SW 1271 (cell line): ENCODE measurements at regions not wholly inside any gene's neighbourhood (a gene's known extent, or its start where the extent isn't known, plus 50 kb on each side); places are given as distances from the start of the nearest gene placed in this dataset.

Experiments
- DNase-seq, 2 experiments: peaks; one replicate each; lab custom pipeline; 2025; lab: John Stamatoyannopoulos, UW

DNA sequence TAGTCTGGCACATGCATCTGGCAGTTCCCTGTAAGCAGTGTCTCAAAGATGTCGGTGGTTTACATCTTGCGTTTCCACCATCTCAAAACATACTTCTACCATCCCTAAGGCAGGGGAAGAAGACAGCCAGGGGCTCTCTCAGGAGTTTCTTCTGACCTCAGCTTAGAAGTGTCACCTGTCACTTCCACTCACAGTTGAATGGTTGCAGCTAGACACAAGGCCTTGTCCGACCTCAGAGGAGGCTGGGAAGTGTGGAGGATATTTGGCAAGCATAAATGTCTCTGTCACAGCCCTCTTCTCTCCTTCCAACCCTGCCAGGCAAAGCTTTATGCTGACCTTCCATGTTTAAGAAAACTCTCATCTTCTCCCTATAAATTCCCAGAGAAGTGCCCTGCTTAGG is 193.3 kb downstream of the HERPUD2 start:
- DNase-seq: no peak

DNA sequence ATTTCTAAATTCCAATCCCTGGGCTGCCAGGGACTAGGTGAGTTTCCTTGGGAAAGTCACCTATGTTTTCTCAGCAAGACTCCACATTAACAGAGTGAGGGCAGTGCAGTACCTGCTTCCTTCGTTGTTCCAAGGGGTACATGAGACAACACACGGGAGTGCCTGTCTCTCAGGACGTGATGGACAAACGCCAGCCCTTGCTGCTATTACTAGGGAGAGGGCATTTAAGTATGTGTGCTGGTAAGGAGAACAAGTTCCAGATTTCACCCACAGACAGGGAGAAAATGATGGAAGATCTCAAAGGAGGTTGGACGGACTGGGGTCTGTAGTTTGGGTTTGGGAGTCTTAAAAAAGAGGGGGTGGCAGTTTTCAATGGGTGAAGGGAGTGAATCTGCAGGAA is 195.7 kb downstream of the HERPUD2 start:
- DNase-seq: no peak

DNA sequence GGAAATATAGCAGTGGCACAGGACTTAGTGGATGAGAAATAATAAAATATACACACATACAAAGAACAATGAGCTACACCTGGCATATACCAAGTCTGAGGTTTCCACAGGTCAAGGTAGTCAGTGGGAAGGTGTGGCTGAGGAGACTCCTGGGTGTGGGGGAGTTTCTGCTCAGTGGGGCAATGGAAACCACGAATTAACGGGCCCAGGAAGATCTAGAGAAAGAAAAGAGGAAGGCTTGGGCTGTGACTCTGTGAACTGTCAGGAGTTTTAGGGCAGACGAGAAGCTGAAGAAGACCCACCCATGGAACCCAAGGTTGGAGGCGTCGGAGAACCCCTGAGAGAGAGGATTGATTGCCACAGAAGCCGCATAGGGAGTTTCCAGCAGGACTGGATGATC is 196.5 kb downstream of the HERPUD2 start:
- DNase-seq: no peak

DNA sequence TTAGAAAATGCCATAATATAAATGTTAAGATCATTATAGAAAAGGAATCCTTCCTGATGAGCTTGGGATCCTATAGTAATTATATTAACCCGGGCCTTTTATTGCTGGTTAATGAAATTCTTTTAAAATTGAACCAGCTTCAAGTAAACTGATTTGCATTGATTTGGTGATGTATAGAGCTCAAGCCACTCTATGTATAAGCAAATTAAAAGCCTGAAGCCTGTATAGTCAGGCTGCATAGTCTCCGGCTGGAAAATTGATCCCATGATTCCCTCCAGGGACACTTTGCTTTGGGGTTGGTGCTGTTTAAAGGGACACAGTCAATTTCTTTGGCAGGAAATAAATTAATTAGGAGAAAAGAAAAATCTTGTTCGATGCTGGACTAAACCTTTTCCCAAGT is 199.1 kb downstream of the HERPUD2 start:
- no peak for DNase-seq

DNA sequence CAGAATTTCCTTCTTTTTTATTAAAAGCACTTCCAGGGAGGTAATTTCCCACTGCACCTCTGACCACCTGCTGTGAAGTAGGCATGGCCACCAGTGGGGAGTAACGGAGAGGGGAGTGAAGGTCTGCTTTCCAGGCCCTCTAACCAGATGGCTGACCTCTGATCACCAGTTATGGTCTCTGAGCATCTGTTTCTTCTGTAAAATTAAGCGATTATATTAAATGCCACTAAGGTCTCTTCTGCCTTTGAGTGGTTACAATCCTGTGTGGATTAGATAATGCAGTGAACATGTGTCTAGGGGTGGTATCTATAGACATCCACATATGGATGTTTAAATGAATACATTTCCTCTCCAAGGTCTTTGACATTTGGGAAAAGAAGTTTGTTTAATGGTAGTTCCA is 199.6 kb downstream of the HERPUD2 start:
- no peak for DNase-seq

DNA sequence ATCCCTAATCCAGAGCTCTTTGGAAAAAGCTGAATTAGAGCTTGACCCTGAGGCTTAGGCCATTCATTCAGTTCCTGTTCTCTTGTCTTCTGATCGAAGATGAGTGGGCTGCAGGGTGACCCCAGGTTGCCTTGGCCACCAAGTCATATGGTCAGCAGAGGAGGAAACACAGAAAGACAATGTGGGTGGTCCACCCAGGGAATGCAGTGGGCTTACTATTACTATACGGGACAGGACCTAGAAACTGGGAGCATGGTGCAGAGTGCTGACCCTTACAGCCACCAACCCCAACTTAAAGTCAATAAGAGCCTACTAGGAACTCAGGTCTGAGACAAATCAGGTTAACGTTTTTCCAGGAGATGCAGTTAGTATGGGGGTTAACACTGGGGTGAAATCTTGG is 200.5 kb downstream of the HERPUD2 start:
- no peak for DNase-seq

DNA sequence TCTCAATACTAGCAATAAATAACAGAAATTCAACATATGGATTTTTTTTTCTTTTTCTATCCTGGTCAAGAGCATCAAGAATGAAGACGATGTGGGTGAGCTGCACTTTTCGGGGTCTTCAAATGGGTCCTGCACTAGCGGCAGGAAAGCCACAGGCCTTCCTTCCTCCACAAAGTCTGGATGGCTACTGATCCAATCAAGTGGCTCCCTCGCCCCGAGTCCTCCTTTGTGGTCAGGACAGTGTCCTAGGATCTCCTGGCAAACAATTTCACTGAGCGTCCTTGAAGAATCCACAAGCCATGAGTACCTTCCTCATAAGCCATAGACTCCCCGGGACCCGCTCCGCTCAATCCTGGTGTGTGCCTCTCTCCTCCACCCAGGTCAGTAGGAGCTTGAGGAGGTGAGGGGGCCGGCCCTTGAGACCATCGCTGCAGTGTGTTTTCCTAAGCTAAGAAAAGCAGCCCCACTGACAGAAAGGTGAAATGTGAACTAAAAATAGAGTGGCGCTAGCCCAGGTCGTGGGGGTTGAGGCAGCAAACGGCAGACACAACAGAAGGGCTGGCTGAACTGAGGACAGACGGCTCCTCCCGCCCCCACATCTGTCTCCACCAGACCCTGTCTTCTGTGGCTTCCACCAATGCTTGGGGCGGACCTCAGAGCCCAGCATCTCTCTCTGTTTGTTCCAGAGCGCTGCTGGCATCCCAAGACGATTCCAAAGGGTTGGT is 202.3 kb downstream of the HERPUD2 start:
- no peak for DNase-seq

DNA sequence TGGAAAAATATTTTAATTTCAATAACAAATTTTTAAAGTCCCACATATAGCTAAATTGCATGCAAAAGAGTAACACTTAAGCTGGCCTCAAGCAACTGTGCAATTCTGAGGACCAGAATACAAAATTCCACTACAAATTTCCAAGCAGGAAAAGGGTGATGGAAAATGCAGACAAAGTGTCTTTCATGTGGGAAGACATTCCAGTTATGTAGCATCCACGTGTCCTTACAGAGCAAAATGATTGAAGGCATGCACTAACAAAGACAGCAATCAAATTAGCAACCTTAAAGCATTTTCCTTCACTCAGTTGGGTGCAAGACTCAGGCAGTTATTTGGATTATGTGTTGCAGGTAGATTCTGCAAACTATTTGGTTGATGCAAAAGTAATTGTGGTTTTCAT is 203.7 kb downstream of the HERPUD2 start:
- DNase-seq: no peak

DNA sequence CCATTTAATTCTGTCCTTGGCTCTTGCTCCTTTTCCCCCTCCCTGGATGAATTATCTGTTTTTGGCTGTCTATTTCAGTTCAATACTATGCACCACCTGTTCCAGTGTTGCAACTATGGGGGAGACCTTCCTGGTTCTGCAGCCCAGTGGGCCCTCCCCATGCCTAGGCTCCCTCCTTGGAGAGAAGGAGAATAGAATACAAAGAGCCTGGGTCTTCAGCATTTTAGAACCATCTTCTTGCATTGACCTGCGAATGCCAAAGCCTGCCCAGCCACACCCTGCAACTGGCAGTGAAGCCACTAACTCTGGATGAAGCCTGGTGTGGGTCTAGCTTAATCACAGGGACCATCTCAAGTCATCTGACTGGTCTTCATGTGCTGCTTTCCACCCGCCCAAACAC is 207.1 kb downstream of the HERPUD2 start:
- DNase-seq: no peak

DNA sequence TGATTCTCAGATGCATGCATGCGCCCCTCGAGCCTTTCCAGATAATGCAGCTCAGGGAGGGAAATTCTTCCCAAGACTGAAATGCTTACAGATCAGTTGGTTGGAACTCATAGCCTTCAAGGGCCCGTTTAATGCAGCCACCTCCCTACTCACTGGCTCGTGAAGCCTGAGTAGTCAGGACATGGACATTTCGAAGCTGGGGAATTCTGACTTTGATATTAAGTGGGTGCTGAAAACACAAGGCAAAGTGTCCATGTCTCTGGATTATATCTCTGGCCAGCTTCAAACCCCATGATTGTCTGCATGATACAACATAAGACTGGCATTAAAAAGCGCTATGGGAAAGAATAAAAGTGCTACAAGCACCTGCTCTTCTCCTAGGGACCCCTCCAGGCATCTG is 207.5 kb downstream of the HERPUD2 start:
- DNase-seq: no peak

DNA sequence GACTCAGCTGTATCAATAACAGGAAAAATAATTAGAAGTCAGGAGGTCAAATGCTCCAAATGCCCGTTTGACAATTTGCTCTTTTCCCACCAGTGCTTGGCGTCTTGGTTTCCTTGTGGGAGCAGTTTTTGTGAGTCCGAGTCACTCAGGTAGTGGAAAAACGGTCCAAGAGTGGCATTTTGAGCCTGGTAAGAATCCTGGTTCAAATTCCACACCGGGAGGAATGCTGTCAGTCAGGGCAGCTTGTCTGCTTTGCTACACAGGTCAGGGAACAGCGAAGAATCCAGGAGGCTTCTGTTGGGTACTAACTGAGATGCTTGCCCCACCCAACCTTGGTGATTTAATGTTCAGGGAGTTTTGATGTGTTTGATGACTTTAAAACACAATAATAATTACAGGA is 209.5 kb downstream of the HERPUD2 start:
- DNase-seq: no peak

DNA sequence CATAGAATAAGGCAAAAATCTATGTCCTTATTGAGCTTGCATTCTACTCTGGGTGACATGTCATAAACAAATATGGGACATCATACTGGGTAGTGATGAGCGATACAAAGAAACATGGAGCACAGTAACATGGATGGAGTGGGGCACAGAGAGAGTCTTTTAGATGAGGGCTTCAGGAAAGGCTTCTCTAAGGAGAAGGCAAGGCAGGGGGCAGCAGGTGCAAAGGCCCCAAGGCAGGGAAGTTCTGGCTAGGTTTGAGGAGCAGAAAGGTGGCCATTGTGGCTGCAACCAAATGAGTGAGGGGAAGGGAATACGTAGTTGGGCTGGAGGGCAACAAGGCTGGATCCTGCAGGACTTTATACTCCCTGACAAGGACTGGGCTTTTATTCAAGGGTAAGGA is 211.4 kb downstream of the HERPUD2 start:
- DNase-seq: no peak

DNA sequence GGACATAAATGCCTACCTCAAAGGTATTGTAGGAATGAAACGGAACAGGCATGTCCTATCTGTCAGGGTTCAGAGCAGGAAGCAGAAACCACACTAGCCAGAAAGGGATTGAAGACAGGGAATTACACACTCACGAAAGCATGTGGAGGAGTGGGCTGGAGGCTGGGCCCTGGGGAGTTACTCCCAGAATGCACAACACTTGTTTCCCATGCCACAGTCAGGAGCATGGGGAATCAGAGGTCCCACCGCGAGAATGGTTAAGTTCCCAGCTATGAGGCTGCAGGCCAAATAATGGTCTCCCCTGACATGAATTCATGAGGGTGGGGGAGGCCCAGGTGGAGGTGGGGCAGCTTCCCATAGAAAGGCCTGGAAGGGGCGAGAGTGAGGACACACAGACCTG is 212.7 kb downstream of the HERPUD2 start:
- DNase-seq: no peak

DNA sequence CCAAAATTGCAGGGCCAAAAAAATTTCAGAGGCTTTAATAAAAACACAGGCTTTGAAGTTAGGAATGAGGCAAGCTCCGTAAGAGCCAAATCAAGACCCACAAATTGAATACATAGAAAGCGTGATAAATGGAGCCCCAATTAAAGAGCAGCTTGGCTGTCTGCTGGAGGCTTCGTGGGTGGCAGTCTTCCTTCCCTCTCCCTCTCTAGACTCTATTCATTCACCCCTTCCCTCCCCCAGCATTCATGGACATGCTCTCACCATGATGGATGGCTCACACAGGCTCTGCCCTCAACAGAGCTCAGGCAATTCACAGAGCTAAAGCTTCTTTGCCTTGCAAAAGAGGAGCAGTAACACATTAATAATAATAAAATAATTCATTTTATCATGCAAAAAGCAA is 214.1 kb downstream of the HERPUD2 start:
- no peak for DNase-seq

DNA sequence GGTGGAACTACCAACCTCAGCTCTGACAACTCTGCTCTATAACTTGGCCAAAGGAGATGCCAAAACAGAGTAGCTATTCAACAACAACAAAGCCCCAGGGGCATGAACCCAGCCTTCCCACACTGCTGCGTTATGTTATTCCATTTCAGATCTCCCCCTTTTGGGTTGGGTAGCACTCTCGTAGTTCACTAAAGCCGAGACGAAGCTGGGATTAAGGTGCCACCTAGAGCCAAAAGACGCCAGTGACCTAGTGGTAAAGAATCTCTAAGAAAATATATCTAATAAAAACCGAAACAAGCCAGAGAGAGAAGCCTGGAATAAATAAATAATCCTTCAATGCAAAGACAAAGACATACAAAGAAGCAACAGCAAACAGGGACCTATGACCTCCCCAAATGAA is 217.3 kb downstream of the HERPUD2 start:
- DNase-seq: no peak

DNA sequence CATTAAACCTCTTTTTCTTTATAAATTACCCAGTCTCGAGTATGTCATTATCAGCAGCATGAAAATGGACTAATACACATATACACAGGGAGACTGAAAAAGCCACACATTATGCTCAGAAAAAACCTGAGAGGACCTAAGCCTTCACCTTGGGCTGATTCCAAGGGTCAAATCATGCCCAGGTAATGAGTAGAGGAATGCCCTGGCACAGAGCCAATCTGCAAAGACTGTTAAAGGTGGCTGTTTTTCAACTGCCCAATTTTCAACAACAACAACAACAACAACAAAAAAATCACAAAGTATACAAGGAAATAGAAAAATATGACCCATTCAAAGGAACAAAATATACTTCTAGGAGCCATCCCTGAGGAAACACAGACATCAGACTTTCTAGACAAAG is 220.2 kb upstream of the TBX20 start:
- DNase-seq: no peak

DNA sequence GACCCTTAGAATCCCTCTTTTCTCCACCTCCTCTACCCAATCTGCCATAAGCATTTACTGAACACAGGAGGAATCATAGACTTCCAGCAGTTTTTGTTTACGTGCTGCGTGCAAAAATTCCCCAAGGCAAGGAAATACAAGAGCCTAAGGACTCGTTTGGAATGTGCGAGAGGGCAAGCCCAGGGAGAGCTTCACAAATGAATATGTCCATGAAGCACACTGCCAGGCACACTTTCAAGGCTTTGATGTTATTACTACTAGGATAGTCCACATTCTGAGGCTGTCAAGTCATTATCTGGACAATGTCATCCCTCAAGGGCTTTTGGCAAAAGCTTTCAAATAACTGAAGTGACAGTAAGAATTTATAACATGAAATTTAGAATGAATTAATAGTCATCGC is 214.7 kb upstream of the TBX20 start:
- DNase-seq: no peak

DNA sequence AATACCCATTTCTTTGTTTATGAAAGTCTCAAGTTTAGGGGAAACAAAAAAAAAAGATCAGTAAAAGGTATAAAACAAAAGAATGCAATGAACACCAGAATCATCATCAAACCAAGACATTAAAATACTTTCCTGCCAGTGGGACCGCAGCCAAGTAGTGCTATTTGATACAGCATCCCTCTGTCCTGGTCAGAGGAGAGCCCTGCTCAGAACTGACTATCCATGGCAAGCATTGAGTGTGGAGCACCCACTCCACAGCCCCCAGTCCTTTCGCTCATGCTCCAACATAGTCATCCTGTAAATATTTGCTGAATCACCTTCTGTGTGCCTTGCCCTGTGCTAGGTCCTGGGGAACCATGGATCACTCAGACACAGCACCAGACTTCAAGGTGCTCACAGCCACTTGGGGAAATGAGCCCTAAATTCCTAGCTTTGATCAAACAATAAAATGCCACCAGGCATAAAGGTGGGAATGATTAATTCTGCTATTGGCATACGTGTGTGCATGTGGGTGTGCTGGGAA is 213.6 kb upstream of the TBX20 start:
- no peak for DNase-seq

DNA sequence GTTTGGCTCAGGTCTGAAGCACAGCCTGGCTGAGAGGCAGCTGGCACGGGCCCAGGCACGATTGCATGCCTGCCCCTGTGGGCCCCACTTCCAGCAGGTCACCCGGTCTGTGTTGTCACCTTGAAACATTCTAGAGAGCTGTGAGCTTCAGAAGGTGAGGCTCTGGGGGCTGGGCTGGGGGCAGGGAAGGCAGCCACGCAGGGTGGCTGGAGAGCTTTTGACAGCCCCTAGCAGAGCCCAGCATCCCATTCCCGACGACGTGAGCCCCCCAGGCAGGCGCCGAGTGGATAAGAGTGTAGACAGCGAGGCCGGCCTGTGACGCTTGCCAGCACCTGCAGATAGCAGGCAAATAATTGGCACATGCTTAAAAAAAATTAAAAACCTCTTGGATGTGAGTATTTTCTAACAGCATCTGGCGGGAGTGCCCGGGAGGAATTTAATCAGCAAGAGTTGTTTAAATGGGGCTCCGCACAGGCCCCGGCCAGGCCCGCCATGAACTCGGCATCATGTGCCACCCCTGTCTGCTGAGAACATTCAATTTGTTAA is 212.0 kb upstream of the TBX20 start:
- no peak for DNase-seq

DNA sequence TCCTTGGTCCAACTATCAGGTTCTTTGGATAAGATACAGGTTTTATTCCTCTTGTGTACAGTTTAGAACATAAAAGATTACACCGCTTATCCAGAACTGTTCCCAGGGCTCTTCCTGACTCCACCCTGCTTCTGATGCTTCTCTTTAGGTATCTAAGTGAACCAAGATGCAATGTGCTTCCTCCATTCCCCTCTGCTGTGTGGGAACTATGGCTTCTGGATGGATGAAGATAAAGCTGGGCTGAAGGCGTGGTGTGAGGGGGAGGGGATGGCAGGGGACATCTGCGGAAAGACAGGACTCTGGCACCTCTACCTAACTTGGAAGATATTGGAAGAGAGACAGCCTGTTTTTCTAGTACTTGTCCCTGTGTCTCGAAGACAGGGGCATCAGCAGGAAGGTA is 209.9 kb upstream of the TBX20 start:
- DNase-seq: no peak

DNA sequence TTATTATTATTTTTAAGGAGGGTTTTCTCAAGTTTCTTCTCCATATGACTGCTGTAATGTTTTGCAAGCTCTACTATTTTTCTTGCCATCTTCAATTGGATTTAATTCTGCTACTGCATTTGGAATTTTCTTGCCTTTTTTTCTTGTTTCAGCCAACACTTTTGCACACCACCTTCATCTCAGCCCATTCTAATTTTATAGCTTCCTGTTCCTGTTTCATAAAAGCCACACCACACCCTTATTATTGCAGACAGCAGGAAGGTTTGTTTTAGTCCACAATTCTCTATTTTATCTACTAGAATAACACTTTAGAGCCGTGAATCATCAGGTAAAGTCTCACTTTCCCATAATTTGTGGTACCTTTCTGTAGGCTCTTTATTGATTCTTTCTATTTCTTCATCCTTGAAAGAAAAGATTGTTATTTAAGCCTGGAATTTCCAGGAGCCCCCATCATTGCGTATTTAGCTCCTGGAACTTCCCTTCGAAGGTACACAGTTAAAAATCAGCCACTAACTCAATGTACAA is 209.3 kb upstream of the TBX20 start:
- no peak for DNase-seq

DNA sequence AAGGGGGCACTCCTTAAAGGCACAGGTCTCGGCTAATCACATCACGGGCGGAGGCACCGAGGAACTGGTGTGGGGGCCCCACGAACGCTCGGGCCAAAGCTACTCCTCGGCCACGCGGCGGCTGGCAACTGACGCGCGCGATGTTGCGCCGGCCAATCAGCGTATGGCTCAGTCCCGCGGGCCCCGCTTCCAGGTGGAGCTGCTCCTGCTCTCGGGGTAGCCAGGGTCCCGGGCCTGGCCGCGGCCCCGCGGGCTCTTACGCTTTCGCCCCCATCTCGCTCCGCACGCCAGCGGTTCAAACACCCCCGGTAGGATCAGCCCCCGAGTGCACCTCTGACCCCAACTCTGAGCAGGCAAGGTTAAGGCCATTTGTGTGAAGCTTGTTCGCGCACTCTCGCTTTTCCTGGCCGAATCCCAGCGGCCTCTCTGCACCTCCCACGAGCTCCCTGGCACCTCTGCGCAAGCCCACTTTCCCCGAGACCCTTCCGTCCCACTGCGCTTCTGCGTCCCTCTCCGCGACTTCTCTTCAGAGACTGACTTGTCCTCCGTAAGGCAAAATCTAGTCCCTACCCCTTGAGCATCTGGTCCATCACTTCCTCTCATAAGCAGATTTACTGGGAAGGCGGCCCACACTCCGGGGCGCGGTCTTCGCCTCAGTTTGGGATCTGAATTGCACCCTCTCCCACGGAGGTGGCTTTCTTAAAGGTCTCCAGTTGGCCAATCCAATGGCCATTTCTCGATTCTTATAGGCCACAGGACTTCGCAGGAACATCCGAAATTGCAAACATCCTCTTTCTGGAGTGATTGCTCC is 200.9 kb upstream of the TBX20 start:
- no peak for DNase-seq
